Inferior parietal cortex (tissue), 1 donor: ENCODE measurements at regions not wholly inside any gene's neighbourhood (a gene's known extent, or its start where the extent isn't known, plus 50 kb on each side); places are given as distances from the start of the nearest gene placed in this dataset.
"Not testable (repeated sequence)": the region's sequence is repeated elsewhere in the genome, so short reads cannot be mapped to it uniquely, and the experiment has no call there.

Experiments
- DNase-seq: peaks from one replicate; pipeline ENCODE4 v3.0.0-alpha.2; 2016; ENCODE audit errors: extremely low spot score

- no peak for DNase-seq
Observed at GRCh38 chr3:148493631-148494030, 204.1 kb upstream of the AGTR1 start.

DNA sequence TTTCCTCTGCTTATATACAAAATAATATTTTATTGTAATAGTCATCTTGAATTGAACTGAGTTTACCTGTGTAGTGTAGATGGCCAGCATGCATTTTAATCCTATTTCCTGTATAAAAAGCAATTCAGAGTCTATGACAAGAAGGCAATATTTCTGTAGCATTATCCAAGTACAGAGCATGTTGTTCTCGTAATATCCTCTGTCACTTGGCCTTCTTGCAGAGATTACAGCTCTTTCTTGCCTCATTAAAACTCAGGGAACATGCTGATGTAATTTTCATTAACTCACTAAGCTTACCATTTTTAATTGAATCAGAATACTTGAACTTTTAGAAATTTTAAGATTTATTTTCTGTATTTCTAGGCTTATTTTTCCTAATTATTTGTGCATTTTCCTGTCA is 203.3 kb upstream of the AGTR1 start:
- no peak for DNase-seq

DNA sequence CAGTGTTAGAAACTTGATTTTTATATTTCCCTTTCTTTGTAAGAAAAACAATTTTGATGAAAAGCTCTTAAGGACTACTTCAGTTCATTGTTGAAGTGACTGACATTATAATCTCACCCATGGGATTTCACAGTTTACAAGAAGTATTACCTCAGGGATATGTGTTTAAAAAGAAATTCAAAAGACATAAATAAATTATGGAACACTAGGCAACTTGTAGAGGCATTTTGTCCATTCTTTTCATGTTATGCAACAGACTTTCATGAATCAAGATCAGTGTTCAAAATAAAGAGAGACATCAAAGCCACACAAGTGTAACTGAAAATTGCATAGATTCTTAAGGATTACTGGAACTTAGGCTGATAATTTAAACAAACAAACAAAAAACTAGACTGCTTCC is 196.8 kb upstream of the AGTR1 start:
- no peak for DNase-seq

- no peak for DNase-seq
Observed at GRCh38 chr3:148510116-148510515, 187.6 kb upstream of the AGTR1 start.

DNA sequence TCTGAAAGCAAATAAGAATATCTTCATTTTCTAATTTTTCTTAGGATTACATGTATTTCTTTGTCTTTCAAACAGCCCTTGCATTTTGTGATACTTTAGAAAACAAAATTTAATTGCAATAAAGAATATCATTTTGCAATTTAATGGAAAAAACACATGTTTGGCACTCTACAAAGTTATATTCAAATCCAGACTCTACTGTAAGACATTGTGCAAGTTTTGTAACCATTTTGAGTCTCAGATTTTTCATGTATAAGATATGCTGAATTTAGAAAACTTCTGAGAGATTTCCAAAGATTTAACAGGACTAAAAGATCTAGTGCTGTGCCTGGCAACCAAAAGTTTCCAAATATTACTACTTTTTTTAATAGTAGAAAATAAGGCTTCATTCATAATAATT is 187.1 kb upstream of the AGTR1 start:
- DNase-seq = no peak

GRCh38 chr3:148512648-148513047 is 185.1 kb upstream of the AGTR1 start:
- no peak for DNase-seq

DNA sequence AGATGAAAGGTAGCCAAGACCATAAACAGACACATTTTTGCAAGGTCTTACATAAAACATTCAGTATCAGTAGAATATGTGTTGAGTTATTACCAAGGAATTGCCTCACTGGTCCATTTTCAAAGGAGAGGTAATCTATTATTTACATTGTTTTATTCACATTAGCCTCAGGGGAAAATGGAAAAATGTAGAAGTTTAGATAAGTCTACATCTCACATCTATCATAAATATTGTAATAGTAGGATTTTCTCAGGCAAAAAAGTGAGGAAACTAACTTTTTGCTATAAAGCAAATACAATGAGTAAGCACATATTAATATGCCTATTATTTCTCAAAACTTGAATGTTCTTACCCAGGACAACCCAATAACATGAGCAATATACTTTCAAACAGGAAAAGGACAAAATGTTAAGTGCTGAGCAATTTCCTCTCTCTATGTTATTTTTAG is 184.6 kb upstream of the AGTR1 start:
- DNase-seq = no peak

DNA sequence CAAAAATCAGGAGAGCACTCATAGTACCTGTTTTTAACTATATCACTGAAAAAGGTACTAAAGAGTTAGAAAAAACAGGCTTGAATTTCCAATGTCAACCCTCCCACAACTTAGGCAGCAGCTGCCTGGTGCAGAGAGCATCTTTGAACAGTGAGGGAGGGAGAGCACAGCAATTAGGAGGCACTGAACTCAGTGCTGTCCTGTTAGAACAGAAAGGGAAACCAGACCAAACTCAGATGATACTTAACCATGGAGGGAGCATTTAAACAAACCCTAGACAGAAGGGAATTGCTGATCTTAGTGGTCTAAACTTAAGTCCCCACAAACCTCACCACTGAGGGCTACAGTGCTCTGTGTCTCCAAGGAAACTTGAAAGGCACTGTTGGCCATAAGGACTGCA is 179.2 kb upstream of the AGTR1 start:
- no peak for DNase-seq

DNA sequence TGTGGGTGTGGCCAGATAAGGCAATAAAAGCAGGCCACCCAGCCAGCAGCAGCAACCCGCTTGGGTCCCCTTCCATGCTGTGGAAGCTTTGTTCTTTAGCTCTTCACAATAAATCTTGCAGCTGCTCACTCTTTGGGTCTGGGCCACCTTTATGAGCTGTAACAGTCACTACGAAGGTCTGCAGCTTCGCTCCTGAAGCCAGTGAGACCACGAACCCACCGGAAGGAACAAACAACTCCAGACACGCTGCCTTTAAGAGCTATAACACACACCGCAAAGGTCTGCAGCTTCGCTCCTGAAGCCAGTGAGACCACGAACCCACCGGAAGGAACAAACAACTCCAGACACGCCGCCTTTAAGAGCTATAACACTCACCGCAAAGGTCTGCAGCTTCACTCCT is 172.1 kb upstream of the AGTR1 start:
- DNase-seq = not testable (repeated sequence)

DNA sequence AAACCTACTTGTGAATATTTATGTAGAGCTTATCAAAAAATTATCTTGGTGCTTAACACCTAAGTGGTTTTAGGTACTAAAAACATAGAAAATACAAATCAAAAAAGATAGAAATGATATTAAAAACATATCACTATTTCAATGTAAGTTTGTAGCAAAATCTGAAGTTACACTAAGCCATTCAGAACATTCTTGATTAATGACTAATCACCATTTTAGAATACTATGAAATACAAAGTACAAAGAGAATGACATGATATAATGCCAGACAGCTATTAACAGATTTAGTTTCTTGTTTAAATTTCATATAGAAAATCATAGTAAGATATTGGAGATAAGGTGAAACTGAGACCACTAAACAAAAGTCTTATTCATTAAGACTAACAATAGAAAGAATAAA is 169.7 kb upstream of the AGTR1 start:
- DNase-seq = no peak

DNA sequence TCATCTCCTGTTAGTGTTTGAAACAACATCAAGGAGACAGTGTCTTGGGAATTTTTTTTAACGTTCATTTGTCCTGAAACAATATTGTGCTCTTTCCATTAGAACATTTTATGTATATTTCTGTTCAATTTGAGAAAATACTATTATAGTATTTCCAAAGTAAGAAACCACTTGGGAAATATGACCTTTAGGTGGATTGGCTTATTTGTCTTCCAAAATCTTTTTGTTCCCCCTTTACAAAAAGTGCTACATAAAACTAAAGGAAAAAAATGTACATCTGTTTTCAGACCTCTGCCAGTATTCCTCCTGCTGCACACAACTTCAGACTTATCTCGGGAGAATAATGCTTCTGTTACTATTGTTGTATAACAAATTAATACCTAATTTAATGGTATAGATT is 165.9 kb upstream of the AGTR1 start:
- no peak for DNase-seq

DNA sequence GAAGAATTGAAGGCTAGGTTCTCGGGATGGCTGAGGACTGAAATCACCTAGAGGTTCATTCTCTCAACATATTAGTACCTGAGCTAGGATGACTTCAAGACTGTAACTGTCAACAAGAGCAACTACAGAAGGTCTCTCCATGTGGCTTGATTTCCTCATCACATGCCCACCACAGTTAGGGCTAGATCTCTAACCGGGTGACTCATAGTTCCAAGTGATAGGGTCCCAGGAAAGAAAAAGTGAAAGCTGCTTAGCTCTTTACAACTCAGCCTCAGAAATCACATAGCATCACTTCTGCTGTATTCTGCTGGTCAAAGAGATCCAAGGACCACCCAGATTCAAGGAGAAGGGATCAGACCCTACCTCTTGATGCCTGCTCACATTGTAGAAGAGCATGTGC is 165.4 kb upstream of the AGTR1 start:
- DNase-seq = no peak

DNA sequence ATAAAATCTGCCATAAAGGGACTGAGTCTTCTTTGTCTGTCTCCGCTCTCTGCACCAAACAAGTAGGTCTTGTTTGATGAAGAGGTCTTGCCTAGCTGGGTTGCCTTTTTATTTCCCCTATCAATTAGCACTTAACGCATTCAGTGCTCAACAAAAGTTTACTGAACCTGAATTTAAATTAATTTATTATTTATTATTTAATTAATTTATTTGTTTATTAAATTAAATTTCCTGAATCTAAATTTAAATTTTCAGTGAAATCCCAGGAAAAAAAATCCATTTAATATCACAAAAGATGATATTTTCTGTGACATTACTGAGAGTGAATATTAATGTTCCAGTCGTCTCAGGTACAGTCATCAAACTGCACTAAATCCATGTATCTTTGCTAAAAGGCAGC is 164.9 kb upstream of the AGTR1 start:
- DNase-seq = no peak

- no peak for DNase-seq
Observed at GRCh38 chr3:148534089-148534988, 163.4 kb upstream of the AGTR1 start.

GRCh38 chr3:148535001-148535400 is 162.7 kb upstream of the AGTR1 start:
- DNase-seq = no peak

GRCh38 chr3:148540266-148540665 is 157.4 kb upstream of the AGTR1 start:
- DNase-seq = no peak

DNA sequence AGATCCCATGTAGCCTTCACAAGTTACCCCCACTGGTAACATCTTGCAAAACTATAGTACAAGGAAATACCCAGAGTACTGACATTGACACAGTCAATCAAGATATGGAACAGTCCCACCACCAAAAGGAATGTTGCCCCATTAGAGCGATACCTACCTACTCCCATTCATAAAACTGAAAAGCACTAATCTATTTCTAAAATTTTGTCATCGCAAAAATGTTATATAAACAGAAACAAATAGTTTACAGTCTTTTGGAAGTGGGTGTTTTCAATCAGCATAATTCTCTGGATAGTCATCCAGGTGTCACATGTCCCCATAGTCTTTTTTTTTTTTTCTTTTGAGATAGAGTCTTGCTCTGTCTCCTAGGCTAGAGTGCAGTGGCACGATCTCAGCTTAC is 156.9 kb upstream of the AGTR1 start:
- no peak for DNase-seq

DNA sequence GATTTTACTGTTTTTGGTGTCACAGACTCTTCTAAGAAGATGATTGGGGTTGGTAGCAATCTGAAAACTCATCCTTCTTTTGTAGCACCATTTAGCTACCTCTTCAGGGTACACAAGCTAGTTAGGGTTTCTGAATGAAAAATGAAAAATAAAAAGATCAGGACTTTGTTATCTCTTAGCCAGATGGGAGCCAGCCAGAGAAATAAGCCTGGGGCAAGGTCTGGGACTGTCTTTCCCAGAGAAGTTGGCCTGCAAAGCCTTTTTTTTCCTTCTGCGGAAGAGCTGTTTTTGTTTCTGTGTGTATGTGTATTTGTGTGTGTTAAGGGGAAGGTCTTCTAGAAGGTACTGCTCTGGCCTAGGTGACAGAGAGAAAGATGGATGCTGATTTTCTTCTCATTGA is 150.7 kb upstream of the AGTR1 start:
- DNase-seq = no peak

- no peak for DNase-seq
Observed at GRCh38 chr3:148551767-148552260, 145.9 kb upstream of the AGTR1 start.

DNA sequence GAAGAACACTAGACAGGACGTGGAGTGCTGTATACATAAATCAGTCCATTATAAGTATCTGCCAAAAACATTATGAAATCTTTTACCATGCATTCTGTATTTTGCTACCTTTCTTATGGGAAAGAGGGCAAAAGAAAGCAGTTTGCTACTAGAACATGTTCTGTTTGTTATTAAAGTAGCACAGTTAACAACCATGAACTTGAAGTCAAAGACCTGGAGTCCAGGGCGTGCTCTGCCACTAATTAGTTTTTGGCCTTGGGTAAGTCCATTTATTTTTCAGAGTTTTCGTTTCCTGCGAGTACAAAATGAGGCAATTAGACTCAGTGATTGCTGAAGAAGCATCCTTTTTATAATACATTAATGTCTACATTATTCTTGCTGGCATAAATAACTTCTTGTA is 143.3 kb upstream of the AGTR1 start:
- no peak for DNase-seq

GRCh38 chr3:148556664-148557063 is 141.0 kb upstream of the AGTR1 start:
- DNase-seq = no peak

DNA sequence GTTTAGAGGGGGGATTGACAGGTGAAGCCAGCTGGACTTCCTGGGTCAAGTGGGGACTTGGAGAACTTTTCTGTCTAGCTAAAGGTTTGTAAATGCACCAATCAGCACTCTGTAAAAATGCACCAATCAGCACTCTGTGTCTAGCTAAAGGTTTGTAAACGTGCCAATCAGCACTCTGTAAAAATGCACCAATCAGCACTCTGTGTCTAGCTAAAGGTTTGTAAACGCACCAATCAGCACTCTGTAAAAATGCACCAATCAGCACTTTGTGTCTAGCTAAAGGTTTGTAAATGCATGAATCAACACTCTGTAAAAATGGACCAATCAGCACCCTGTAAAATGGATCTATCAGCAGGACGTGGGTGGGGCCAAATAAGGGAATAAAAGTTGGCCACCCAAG is 120.1 kb upstream of the AGTR1 start:
- not testable (repeated sequence) for DNase-seq

DNA sequence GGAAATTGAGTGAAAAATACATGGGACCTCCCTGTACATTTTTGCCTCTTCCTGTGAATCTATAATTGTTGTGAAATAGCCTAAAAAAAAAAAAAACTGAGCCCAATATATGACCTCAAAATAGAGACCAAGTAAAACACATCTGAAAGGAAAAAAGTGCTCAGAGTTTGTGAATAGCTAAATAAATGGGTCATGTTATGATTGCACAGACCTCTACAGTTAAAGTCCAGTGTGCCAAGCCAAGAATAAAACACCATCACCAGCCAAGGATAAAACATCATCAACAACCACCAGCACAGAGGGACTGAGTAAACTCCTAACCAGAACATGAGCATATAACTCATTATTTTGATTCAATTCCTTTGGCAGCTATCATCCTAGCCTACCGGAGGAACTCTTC is 115.6 kb upstream of the AGTR1 start:
- no peak for DNase-seq

DNA sequence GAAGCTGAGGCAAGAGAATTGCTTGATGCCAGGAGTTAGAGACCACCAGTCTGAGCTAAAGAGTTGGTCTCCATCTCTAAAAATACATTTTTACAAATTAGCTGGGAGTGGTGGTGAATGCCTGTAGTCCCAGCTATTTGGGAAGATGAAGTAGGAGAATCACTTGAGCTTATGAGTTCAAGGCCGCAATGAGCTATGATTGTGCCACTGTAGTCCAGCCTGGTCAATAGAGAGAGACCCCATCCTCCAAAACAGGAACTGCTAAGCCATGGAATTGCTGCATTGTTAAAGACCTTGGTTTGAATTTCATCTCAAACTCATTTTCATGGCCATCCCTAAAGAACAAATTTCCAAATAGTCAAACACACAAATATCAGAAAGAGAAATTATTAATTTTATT is 113.9 kb upstream of the AGTR1 start:
- no peak for DNase-seq
